ENCODE measurements at regions not wholly inside any gene's neighbourhood (a gene's known extent, or its start where the extent isn't known, plus 50 kb on each side); places are given as distances from the start of the nearest gene placed in this dataset.

DNA sequence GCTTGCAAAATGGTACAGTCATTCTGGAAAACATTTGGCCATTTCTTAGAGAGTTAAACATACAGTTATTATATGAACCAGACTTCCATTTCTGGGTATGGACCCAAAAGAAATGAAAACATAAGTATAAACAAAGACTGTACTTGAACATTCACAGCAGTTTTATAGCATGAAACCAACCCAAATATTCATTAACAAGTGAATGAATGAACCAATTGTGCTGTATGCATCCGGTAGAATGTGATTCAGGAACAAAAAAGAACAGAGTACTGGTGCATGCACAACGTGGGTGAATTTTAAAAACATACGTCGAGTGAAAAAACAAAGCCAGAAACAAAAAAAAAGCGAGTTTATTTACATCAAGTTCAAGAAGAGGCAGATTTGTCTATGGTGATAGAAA is 1085.8 kb upstream of the AUTS2 start:
- TF ChIP-seq, protein P1, sequence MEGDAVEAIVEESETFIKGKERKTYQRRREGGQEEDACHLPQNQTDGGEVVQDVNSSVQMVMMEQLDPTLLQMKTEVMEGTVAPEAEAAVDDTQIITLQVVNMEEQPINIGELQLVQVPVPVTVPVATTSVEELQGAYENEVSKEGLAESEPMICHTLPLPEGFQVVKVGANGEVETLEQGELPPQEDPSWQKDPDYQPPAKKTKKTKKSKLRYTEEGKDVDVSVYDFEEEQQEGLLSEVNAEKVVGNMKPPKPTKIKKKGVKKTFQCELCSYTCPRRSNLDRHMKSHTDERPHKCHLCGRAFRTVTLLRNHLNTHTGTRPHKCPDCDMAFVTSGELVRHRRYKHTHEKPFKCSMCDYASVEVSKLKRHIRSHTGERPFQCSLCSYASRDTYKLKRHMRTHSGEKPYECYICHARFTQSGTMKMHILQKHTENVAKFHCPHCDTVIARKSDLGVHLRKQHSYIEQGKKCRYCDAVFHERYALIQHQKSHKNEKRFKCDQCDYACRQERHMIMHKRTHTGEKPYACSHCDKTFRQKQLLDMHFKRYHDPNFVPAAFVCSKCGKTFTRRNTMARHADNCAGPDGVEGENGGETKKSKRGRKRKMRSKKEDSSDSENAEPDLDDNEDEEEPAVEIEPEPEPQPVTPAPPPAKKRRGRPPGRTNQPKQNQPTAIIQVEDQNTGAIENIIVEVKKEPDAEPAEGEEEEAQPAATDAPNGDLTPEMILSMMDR (conservative IDR thresholded peaks at IDR 0.05; ENCODE audit: low read depth, low read length), result no peak
- TF ChIP-seq EZH2 (IDR thresholded peaks at IDR 0.05; ENCODE audit: borderline replicate concordance, low read depth, low read length, poor library complexity, severe bottlenecking), result no peak

Measured in A673 (cell line).